Renal cortex interstitium (tissue), 11 donors: ENCODE measurements at regions not wholly inside any gene's neighbourhood (a gene's known extent, or its start where the extent isn't known, plus 50 kb on each side); places are given as distances from the start of the nearest gene placed in this dataset.
"Not testable (repeated sequence)": the region's sequence is repeated elsewhere in the genome, so short reads cannot be mapped to it uniquely, and the experiment has no call there.

ENCODE experiments used
- DNase-seq, 11 donors: peaks; one replicate each; pipeline ENCODE4 v3.0.0-alpha.2; 2013; ENCODE audit warnings: low read depth in 9 of 11, low spot score in 4 of 11; ENCODE audit errors: extremely low read depth in 1 of 11

- no peak for DNase-seq
These were observed 183.1 kb downstream of the PRDM13 start for GRCh38 chr6:99789767-99790166.

DNA sequence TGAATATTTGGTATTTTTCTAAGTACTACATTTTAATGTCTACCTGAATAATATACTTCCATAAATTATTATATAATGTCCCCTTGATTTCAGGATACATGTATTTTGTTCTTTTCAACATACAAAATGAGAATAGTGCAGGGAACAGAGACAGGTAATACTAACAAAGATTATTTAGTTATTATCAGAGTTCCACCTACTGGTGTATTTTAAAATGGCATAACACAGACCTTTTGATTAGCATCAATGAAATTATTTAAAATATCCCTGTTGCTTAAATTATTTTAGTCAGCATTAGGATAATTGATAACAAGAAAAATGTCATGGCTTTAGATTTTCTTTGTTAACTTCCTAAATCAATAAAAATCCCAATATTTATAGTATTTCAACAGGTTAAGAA lies 184.0 kb downstream of the PRDM13 start:
- DNase-seq: no peak

GRCh38 chr6:99801805-99802204 lies 192.2 kb downstream of the MCHR2 start:
- DNase-seq: no peak

DNA sequence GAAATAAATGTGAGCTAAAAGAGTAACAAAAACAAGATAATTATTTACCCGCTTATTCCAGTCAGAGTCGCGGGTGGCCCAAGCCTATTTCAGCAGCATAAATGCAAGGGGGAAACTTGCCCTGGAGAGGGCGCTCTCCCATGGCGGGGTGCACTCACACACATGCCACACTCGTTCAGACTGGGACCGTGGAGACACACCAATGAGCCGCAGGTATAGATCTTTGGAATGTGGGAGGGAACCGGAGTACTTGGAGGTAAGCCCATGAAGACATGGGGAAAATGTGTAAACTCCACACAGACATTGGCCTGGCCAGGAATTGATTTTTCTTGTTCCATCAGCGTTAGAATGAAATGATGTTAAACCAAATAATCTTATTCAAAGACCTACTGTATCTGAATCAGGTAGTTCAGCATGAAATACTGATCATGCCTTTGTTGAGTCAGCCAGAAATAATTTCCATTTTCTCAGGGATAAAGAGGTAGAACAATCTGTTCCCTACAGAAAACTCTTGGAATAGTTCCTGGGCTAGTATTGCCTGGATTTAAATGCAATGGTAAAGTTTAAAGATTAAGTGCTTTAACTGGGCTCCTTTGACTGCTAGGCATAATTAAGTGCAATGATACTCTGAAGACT lies 191.5 kb downstream of the MCHR2 start:
- DNase-seq: no peak

DNA sequence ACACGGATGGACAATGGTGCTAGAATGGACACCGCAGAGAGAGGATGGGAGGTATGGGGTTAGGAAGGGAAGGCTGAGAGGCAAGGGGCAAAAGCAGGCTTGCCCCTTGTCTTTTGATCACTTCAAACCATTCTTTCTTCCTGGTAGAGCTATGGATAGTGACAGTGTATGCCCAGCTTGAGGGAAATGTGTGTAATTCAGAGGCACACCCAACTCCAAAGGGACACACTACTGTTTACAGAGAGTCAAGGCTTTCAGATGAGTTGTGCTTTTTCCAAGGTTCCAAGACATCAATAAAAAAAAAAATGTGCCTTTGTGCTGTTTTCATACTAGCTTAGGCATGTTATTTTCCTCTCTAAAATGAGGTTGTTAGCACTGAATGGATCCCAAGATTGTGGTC lies 185.0 kb downstream of the MCHR2 start:
- DNase-seq: no peak

DNA sequence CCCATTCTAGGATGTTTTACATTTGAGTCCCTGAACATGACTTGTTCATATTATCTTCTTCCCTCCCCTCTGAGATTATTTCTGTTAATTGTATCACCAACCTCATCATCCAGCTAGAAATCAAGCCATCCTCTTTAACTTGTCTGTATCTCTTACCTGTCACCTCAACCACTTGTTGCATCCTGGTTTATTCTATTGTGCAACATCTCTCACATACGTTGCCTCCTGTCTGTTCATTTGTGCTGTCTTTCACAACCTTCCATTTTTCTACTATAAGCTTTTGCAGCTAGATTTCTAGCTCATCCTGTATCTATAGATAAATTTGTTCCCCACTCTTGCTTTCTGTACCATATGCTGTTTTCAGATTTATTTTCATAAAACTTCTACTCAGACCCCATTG lies 183.7 kb downstream of the MCHR2 start:
- DNase-seq: no peak

DNA sequence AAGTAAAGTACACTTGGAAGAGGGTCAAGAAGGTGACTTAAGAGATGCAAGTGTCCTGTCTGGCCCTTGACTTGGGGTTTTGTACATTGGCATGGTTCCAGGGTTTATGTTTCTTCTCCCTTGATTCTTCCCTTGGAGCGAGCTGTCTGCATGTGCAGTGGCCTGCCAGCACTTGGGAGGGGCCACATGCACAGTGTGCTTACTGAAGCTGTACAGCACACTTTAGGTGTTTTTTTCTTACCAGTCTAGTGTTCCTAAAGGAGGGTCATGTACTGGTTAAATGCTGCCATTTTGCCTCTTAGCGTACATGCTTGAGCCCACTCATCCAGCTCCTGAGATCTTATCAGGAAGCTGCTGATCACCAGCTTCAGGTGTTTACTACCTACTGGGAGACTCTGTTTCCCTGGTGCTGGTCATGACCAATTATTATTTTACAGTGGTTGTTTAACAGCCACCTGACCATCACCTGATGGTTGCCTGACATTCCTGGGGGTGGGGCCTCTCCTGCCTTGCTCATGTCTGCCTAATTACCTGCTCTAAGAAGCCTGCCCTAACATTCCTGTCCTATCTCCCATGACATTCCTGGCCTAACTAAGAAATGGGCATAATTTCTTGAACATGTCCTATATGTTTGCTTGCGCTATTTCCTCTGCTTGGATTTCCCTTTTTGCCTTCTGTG lies 182.9 kb downstream of the MCHR2 start:
- DNase-seq: no peak

- no peak for DNase-seq
These were observed 182.4 kb downstream of the MCHR2 start for GRCh38 chr6:99811636-99812035.

GRCh38 chr6:99813565-99813964 lies 180.5 kb downstream of the MCHR2 start:
- no peak for DNase-seq

DNA sequence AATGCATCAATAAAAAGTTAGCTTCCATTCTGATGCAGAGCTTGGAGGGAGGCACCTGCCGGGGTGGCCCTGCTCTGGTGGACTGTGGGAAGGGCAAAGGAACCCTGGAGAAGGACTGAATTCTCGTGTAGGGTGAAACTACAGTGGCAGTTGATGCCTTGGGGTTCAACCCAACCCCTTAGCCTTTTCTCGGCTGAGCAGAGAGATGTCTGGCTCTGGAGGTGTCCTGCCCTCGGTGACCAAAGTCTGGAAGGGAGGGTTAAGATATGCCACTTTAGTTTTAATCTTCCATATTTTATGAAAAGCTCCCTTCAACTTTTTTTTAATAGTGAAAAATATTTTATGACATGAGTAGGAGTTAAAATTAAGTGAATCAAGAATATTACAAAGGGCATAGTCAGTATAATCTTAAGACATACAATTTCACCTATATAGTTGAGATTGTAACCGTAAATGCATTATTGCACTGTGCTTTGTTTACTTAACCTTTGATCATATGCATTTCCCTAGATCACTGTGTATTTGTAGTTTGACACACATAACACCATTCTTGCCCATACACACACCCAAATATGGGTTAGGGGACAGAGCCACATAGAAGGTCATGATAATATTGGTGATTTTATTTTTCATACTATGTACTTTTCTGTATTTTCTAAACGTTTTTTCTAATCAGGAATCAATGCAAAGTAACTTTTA lies 179.6 kb downstream of the MCHR2 start:
- no peak for DNase-seq

- DNase-seq: no peak
These were observed 177.2 kb downstream of the MCHR2 start for GRCh38 chr6:99816795-99817194.

DNA sequence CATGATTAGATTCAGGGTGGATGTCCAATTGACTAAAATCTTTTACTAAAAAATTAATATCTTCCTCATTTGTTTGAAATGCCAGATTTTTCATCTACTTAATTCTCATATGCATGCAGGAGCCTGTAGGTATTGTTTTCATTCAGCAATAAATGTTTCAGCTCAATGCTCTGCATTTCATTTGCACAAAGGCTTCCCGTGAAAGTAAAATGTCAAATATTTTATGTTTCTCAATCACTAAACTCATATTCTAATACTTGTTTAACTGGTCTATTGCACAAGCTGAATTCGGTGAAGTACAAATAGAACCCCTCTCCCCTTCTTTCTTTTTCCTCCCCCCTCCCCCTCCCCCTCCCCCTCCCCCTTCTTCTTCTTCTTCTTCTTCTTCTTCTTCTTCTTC lies 175.9 kb downstream of the MCHR2 start:
- DNase-seq: no peak

DNA sequence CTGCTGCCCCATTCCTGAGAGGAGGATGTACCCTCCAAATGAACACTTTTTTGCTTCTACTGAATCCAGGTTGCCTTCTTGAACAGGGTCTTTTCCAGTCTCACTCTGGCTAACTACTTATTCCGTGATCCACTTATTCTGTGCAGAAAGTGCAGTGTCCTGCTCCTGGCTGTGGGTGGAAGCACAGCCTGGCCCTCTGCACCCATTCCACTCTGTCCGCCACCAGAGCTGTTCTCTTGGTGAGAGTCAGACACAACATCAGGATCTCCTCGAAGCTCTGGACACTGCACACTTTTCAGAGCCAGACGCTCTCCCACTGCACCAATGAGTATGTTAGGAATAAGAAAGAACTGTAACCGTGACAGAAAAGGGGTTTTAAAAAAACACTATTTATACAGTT lies 174.2 kb downstream of the MCHR2 start:
- no peak for DNase-seq

GRCh38 chr6:99821164-99821563 lies 172.9 kb downstream of the MCHR2 start:
- no peak for DNase-seq

- DNase-seq: peak; percentile 3 to 43 (median 26)
These were observed 171.1 kb downstream of the MCHR2 start for GRCh38 chr6:99822741-99823512.

- DNase-seq: not testable (repeated sequence)
These were observed 170.3 kb downstream of the MCHR2 start for GRCh38 chr6:99823513-99824235.

DNA sequence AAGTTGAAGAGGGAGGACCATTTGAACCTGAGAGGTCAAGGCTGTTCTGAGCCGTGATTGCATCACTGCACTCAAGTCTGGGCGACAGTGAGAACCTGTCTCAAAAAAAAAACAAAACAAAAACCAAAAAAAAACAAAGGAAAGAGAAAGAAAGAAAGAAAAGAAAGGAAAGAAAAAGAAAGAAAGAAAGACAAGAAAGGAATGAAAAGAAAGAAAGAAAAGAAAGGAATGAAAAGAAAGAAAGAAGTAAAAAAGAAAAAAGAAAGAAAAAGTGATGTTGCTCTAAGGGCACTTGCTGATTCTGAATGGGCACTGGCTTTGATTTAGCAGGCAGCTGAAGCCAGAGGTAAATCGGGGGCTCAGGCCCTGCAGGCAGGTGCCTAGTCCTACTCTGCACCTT lies 161.0 kb downstream of the MCHR2 start:
- DNase-seq: no peak

DNA sequence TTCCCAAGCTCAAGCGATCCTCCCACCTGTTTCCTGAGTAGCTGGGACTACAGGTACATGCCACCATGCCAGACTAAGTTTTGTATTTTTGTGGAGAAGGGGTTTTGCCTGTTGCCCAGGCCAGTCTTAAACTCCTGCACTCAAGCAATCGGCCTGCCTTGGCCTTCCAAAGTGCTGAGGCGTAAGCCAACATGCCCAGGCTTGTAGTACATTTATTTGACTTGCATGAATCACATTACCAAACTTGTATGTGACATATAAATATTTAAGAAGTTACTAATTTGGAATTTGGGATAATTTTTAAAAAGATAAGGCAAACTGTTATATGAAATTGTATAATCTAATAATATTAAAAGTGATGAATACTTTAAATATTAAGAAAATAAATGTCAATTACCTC lies 157.6 kb downstream of the MCHR2 start:
- DNase-seq: no peak

DNA sequence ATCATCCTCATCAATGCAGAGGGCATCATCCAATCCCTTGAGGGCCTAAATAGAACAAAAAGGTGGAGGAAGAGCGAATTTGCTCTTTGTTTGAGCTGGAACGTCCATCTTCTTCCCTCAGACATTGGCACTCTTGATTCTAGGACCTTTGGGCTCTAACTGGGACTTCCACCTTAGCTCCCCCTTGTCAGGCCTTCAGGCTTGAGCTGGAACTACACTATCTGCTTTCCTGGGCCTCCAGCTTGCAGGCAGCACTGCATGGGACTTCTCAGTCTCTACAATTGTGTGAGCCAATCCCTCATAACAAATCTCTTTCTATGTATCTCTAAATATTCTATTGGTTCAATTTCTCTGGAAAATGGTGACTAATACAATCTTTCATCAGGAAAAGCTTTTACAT lies 155.4 kb downstream of the MCHR2 start:
- DNase-seq: no peak
